HAP-1 (cell line): ENCODE measurements at regions not wholly inside any gene's neighbourhood (a gene's known extent, or its start where the extent isn't known, plus 50 kb on each side); places are given as distances from the start of the nearest gene placed in this dataset.

Source experiments
- DNase-seq, 2 experiments: peaks; one replicate each; pipeline ENCODE4 v3.0.0-alpha.2; 2016 to 2020; ENCODE audit warnings: low spot score in 2 of 2
- H3K27me3 ChIP-seq: fragments of 250-450 bp; sonication (Bioruptor Pico); 2 replicates; pipeline ENCODE4 v1.5.1; 2020; ENCODE audit warnings: low read depth, mild to moderate bottlenecking, moderate library complexity
- H3K36me3 ChIP-seq: fragments of 250-450 bp; sonication (Bioruptor Pico); replicated peaks from 2 replicates; pipeline ENCODE4 v1.5.1; 2020; ENCODE audit warnings: mild to moderate bottlenecking
- H3K4me1 ChIP-seq: fragments of 250-450 bp; sonication (Bioruptor Pico); 2 replicates; pipeline ENCODE4 v1.5.1; 2020; ENCODE audit warnings: mild to moderate bottlenecking
- H3K4me3 ChIP-seq: fragments of 250-450 bp; sonication (Bioruptor Pico); 2 replicates; pipeline ENCODE4 v1.5.1; 2020; ENCODE audit warnings: mild to moderate bottlenecking, moderate library complexity
- H3K9me3 ChIP-seq: fragments of 250-450 bp; sonication (Bioruptor Pico); 2 replicates; pipeline ENCODE4 v1.5.1; 2020; ENCODE audit warnings: mild to moderate bottlenecking, moderate library complexity
- in situ Hi-C: fragments of 300-500 bp; cut with MboI; formaldehyde crosslinking; loops from 3 replicates; pipeline ENCODE4 v1.14.3; 2020; ENCODE audit warnings: low sequenced_read_pairs, inconsistent platforms, mixed read lengths

- H3K27me3 ChIP-seq: no peaks in the 10 kb centered on the region
- H3K9me3 ChIP-seq: no peaks in the 10 kb centered on the region
- in situ Hi-C loops: no loop called here
- DNase-seq: no peak
- peaks cover 15% of the 10 kb centered on the region for H3K4me1 ChIP-seq
- no peak overlapping the region for H3K4me3 ChIP-seq
- no peaks in the 10 kb centered on the region for H3K36me3 ChIP-seq
Measured at GRCh38 chr12:24544368-24544767, 404.5 kb downstream of the BCAT1 start.

GRCh38 chr12:24541193-24541871 lies 407.6 kb downstream of the BCAT1 start:
- no peak for DNase-seq
- in situ Hi-C loops: no loop called here
- H3K9me3 ChIP-seq: no peaks in the 10 kb centered on the region
- H3K4me3 ChIP-seq: no peak overlapping the region
- peaks cover 24% of the 10 kb centered on the region for H3K4me1 ChIP-seq
- no peaks in the 10 kb centered on the region for H3K36me3 ChIP-seq
- no peaks in the 10 kb centered on the region for H3K27me3 ChIP-seq

DNA sequence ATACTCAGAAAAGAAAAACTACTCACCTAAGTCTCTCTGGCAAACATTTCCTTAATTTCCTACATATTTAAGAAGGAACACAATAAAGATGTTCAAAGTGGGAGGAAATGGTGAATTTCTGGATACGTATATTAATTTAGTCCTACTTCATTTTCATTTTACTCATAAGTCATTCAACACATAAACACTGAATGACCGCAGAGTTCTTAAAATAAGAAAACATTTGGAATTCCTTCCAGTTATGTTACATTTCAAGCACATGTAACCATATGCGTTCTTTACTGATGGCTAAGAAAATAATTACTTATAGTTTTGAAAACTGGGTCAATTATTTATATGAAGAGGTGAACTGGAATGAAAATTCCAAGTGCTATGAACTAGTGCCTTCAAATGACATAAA lies 409.3 kb downstream of the BCAT1 start:
- no peaks in the 10 kb centered on the region for H3K36me3 ChIP-seq
- H3K4me1 ChIP-seq: peaks cover 24% of the 10 kb centered on the region
- DNase-seq: no peak
- H3K4me3 ChIP-seq: no peak overlapping the region
- no peaks in the 10 kb centered on the region for H3K27me3 ChIP-seq
- no peaks in the 10 kb centered on the region for H3K9me3 ChIP-seq
- in situ Hi-C loops: no loop called here

- Histone ChIP-seq H3K27me3 (no peaks in the 10 kb centered on the region), H3K4me3 (no peak overlapping the region), H3K9me3 (no peaks in the 10 kb centered on the region), H3K4me1 (peaks cover 24% of the 10 kb centered on the region), H3K36me3 (no peaks in the 10 kb centered on the region)
- DNase-seq: no peak
- in situ Hi-C loops: no loop called here
Measured at GRCh38 chr12:24537083-24537860, 411.6 kb downstream of the BCAT1 start.

DNA sequence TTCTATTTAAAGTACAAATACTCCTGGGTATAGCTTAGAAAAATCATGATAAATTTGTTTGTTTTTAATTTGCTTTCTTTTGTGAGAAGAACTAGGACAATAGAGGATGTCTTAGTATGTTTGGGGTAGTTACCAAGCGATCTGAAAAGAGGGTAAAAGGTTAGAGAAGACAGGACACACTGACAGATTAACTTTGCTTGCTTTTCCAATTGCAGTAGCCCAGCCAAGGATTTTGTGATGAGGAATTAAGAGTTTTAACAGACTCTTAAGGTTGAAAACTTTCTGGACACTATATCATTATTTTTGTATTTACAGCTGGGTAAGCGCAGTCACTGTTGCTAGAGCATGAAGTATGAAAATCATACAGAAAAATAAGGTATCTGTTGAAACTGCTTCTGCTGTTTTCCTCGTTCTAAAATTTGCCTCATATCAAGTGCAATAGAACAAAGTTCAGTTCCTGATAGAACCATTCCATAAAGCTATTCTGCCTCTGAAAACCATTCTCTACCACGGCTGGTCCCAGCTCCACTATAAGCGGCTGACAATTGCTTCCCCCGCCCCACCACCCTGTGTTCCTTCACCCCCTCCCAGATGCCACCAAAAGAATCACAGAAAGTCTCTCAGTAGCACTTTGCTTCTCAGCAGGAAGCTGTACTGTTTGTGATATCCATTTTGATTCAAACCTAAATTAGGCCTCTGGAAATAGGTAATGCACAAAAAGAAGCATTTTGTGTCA lies 413.4 kb downstream of the BCAT1 start:
- no peaks in the 10 kb centered on the region for H3K9me3 ChIP-seq
- H3K4me1 ChIP-seq: peaks cover 18% of the 10 kb centered on the region
- H3K4me3 ChIP-seq: no peak overlapping the region
- H3K27me3 ChIP-seq: no peaks in the 10 kb centered on the region
- no peak for DNase-seq
- H3K36me3 ChIP-seq: no peaks in the 10 kb centered on the region
- in situ Hi-C loops: no loop called here

- peaks cover 10% of the 10 kb centered on the region; the same call in 1 of the 2 replicates for H3K4me1 ChIP-seq
- H3K27me3 ChIP-seq: no peaks in the 10 kb centered on the region
- no peaks in the 10 kb centered on the region for H3K9me3 ChIP-seq
- no peak for DNase-seq
- H3K36me3 ChIP-seq: no peaks in the 10 kb centered on the region
- in situ Hi-C loops: no loop called here
- no peak overlapping the region for H3K4me3 ChIP-seq
Measured at GRCh38 chr12:24534622-24535021, 414.3 kb downstream of the BCAT1 start.

- in situ Hi-C loops: no loop called here
- no peak overlapping the region for H3K4me3 ChIP-seq
- no peak for DNase-seq
- no peaks in the 10 kb centered on the region for H3K27me3 ChIP-seq
- H3K36me3 ChIP-seq: no peaks in the 10 kb centered on the region
- no peaks in the 10 kb centered on the region for H3K9me3 ChIP-seq
- H3K4me1 ChIP-seq: peaks cover 6% of the 10 kb centered on the region; the same call in 1 of the 2 replicates
Measured at GRCh38 chr12:24533716-24534352, 415.1 kb downstream of the BCAT1 start.

- H3K4me1 ChIP-seq: no peaks in the 10 kb centered on the region; the same call in 1 of the 2 replicates
- in situ Hi-C loops: no loop called here
Measured at GRCh38 chr12:24530689-24531088, 418.2 kb downstream of the BCAT1 start.

GRCh38 chr12:24527102-24527501 lies 421.8 kb downstream of the BCAT1 start:
- in situ Hi-C loops: no loop called here
- no peak for DNase-seq
- Histone ChIP-seq H3K4me3 (no peak overlapping the region), H3K9me3 (no peaks in the 10 kb centered on the region), H3K4me1 (no peaks in the 10 kb centered on the region), H3K27me3 (no peaks in the 10 kb centered on the region), H3K36me3 (no peaks in the 10 kb centered on the region)

More at GRCh38 chr12:24530689-24531088, 418.2 kb downstream of the BCAT1 start:
- no peak for DNase-seq
- H3K27me3 ChIP-seq: no peaks in the 10 kb centered on the region
- H3K36me3 ChIP-seq: no peaks in the 10 kb centered on the region
- H3K9me3 ChIP-seq: no peaks in the 10 kb centered on the region
- no peak overlapping the region for H3K4me3 ChIP-seq

- H3K27me3 ChIP-seq: no peaks in the 10 kb centered on the region
- in situ Hi-C loops: no loop called here
- H3K4me3 ChIP-seq: no peak overlapping the region
- H3K9me3 ChIP-seq: peaks cover 7% of the 10 kb centered on the region
- H3K36me3 ChIP-seq: no peaks in the 10 kb centered on the region
- no peaks in the 10 kb centered on the region for H3K4me1 ChIP-seq
- no peak for DNase-seq
Measured at GRCh38 chr12:24522736-24523135, 426.2 kb downstream of the BCAT1 start.

DNA sequence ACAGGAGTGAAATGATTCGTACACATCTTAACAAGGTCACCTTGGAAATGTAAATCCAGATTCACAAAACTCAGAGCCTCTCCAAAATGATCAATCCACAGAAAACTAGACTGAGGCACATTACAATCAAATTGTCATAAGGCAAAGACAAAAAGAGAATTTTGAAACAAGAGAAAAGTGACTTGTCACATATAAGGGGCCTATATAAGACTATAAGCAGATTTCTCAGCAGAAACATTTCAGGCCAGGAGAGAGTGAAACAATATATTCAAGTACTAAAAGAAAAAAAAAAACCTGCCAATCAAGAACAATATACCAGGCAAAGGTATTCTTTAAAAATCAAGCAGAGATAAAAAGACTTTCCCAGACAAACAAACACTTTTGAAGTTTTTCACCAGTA lies 429.1 kb downstream of the BCAT1 start:
- Histone ChIP-seq H3K36me3 (no peaks in the 10 kb centered on the region), H3K4me1 (no peaks in the 10 kb centered on the region), H3K9me3 (peaks cover 7% of the 10 kb centered on the region), H3K4me3 (no peak overlapping the region), H3K27me3 (no peaks in the 10 kb centered on the region)
- DNase-seq: no peak
- in situ Hi-C loops: no loop called here

DNA sequence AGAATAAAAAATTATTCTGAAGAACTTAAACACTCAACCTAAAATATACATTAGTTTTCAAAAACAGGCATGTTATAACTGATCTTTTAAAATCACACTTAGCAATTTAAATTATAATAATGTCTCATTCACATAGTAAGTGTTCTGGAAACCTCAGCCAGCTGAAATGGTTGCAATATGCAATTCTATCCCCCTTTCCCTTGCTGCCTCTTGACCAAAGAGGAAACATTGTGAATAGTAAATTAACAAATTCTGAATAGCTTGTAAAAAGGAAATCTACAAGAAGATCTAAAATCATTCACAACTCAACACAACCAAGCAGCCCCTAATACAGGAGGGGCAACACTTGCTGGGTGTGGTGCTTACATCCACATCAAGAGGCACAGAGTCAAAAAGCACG lies 431.9 kb downstream of the BCAT1 start:
- no peaks in the 10 kb centered on the region for H3K36me3 ChIP-seq
- H3K4me3 ChIP-seq: no peak overlapping the region
- no peaks in the 10 kb centered on the region for H3K27me3 ChIP-seq
- in situ Hi-C loops: no loop called here
- H3K9me3 ChIP-seq: peaks cover 7% of the 10 kb centered on the region
- H3K4me1 ChIP-seq: no peaks in the 10 kb centered on the region
- DNase-seq: no peak

GRCh38 chr12:24510581-24511125 lies 438.2 kb downstream of the BCAT1 start:
- Histone ChIP-seq H3K4me1 (no peaks in the 10 kb centered on the region), H3K36me3 (no peaks in the 10 kb centered on the region), H3K9me3 (no peaks in the 10 kb centered on the region), H3K27me3 (no peaks in the 10 kb centered on the region), H3K4me3 (no peak overlapping the region)
- in situ Hi-C loops: no loop called here
- DNase-seq: no peak
